Heart left ventricle (tissue), 13 donors: ENCODE measurements at regions not wholly inside any gene's neighbourhood (a gene's known extent, or its start where the extent isn't known, plus 50 kb on each side); places are given as distances from the start of the nearest gene placed in this dataset.

ENCODE experiments used
- POLR2A ChIP-seq, 2 donors: fragments of 450-650 bp; IDR thresholded peaks; one replicate each; pipeline ENCODE4 v1.6.1; 2017; ENCODE audit warnings: antibody characterized with exemption in 2 of 2, mild to moderate bottlenecking in 2 of 2, moderate library complexity in 2 of 2
- TF ChIP-seq, protein P1 (sequence below), 12 donors: fragments of 200-600 bp; sonication (generic) in 4 of 12; IDR thresholded peaks; one replicate each; pipeline versions ENCODE4 v1.5.0 to v1.8.0; 2018 to 2022; ENCODE audit warnings: antibody characterized with exemption in 12 of 12, mild to moderate bottlenecking in 5 of 12
- donor health status: ischemic (EF 13 %, LVEDD 7.1; RV severe dilation, severe dysfunction).
- donor health status: DM: no; HTN: yes; CAD: no.
- donor health status: DM: no; HTN: no; CAD: no.
- donor health status: ischemic (EF 25% LVEDD 6.9; RV normal size, moderate dysfunction).
- donor health status: ischemic (EF 25% LVEDD 5.7; RV mildly dilated, moderate dysfunction).
- donor health status: ischemic (EF 35%, LVEDD 5.7; RV mildly dilated, moderate dysfunction).
- donor health status: nonischemic (EF 11% LVEDD 7.7; RV severe dilation, severe dysfunction).
- donor health status: DM: yes; HTN: yes; CAD: no.
- donor health status: PGD.
- donor health status: ischemic (EF 29% LVEDD 5.4; RV normal size, mild dysfunction).
- donor health status: nonischemic (EF 23%, LVEDD 6.1; RV moderate dilation, normal function).

DNA sequence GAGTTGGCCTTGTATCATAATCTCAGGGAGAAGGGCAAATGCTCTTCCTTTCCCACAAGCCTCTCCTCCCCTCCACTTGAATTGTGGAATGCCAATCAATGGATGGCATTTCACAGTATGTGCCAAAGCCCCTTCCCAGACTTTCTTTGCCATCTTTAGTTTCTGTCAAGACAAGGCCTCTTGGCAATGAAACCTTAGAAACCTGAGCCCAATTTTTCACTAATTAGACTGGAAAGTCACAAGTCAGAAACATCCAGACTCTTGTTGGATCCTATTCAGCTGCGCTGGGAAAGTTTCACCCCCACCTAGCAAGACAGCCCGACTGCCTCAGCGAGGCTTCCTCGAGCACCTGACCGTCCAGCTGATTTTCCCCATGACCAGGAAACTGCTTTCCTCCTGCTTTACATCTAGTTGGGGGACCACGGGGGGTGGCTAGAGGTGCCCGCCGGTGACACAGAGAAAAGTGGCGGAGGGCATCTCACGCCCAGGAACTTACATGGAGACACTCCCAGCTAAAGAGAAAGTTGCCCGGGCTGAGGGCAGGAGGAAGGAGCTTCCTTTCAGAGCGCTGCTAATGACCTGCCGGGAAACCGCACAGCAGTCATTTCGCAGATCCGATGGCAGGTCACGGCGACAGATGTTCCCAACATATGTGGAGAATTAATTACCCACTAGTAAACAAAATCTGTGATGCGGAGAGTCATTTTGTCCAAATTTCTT is 302.6 kb upstream of the RRP15 start:
- TF ChIP-seq, protein P1, sequence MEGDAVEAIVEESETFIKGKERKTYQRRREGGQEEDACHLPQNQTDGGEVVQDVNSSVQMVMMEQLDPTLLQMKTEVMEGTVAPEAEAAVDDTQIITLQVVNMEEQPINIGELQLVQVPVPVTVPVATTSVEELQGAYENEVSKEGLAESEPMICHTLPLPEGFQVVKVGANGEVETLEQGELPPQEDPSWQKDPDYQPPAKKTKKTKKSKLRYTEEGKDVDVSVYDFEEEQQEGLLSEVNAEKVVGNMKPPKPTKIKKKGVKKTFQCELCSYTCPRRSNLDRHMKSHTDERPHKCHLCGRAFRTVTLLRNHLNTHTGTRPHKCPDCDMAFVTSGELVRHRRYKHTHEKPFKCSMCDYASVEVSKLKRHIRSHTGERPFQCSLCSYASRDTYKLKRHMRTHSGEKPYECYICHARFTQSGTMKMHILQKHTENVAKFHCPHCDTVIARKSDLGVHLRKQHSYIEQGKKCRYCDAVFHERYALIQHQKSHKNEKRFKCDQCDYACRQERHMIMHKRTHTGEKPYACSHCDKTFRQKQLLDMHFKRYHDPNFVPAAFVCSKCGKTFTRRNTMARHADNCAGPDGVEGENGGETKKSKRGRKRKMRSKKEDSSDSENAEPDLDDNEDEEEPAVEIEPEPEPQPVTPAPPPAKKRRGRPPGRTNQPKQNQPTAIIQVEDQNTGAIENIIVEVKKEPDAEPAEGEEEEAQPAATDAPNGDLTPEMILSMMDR (IDR thresholded peaks at IDR 0.05) = no peak
- TF ChIP-seq POLR2A (IDR thresholded peaks at IDR 0.05) = no peak
